Stimulated activated CD4-positive, alpha-beta T cell treated with anti-CD3 and anti-CD28 coated beads, Interleukin-1b, Interleukin-23, amount 100 ng/mL, for 4 hours (primary cell): ENCODE measurements at regions not wholly inside any gene's neighbourhood (a gene's known extent, or its start where the extent isn't known, plus 50 kb on each side); places are given as distances from the start of the nearest gene placed in this dataset.
"Not testable (repeated sequence)": the region's sequence is repeated elsewhere in the genome, so short reads cannot be mapped to it uniquely, and the experiment has no call there.

Experiments
- DNase-seq, 2 donors: peaks; one replicate each; pipeline ENCODE4 v3.0.0-alpha.2; 2020; ENCODE audit warnings: low read depth in 2 of 2

DNA sequence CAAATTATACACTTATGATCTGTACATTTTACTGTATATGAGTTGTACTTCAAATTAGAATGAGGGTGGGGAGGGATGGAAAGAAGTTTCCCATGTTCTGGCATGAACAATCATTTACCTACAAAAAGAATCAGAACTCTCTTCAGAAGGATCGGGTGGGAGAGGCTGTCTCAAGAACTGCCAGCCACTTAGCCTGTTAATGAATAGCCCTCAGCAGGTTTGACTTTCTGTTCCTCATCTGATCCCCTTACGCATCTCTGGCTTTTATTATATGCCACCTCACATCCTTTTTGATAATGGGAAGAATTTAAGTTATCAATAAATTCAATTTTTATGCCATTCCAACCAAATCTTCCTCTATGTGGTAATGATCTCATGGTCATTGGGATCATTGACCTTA, 168.3 kb upstream of the TGFBR2 start:
- DNase-seq = no peak

DNA sequence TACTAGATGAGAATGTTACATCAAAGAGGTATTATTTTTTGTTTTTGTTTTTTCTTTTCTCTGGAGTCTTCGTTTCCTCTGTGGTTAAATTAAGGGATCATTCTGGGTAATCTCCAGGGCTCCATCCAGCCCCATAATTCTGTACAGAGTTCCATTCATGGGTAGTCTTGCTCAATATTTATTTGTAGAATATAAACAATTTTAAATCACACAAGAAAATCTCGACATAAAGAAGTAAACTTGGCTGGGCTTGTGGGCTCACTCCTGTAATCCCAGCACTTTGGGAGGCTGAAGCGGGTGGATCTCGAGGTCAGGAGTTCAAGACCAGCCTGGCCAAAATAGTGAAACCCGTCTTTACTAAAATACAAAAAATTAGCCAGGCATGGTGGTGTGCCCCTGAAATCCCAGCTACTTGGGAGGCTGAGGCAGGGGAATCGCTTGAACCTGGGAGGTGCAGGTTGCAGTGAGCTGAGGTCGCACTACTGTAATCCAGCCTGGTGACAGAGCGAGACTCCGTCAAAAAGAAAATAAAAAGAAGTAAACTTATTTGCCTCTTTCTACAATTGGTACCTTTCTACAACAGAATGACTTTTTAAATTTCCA, 166.8 kb upstream of the TGFBR2 start:
- no peak for DNase-seq

DNA sequence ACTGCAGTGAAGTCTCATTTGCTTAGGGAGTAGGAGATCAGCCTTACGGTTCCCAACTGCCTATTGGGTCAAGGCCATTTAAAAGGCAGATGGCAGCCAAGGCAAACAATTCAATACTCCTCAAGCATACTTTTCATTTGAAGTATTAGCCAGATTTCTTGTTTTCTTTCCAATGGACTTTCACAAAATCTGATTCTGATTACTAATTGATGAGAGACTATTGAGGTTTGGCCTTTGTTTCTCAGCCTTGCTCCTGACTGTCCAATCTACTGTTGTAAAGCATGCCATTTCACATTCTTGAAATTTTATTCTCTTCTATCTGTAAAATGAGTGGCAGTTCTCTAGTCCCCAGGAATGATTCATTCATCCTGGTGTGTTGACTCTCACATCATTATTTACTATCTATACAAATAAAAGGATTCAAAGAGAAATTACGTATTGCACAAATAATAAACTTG, 166.2 kb upstream of the TGFBR2 start:
- DNase-seq = no peak

DNA sequence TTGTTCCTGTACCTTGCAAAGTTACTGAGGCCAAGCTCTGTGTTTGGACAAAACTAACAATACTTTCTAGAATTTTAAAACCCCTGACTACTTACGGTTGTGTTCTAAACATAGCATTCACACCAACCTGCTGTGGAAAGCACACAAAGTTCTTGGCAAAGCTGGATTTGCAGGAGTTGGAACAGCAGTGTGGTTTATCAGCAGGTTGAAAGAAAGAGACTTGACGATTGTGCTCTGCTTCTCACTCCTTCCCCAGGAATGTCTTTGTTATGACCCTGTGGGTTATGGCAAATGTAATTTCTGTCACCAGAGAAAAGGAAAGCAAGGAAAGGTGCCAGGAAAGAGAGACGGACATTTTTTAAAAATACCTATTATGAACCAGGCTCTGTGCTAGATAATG, 165.5 kb upstream of the TGFBR2 start:
- no peak for DNase-seq

DNA sequence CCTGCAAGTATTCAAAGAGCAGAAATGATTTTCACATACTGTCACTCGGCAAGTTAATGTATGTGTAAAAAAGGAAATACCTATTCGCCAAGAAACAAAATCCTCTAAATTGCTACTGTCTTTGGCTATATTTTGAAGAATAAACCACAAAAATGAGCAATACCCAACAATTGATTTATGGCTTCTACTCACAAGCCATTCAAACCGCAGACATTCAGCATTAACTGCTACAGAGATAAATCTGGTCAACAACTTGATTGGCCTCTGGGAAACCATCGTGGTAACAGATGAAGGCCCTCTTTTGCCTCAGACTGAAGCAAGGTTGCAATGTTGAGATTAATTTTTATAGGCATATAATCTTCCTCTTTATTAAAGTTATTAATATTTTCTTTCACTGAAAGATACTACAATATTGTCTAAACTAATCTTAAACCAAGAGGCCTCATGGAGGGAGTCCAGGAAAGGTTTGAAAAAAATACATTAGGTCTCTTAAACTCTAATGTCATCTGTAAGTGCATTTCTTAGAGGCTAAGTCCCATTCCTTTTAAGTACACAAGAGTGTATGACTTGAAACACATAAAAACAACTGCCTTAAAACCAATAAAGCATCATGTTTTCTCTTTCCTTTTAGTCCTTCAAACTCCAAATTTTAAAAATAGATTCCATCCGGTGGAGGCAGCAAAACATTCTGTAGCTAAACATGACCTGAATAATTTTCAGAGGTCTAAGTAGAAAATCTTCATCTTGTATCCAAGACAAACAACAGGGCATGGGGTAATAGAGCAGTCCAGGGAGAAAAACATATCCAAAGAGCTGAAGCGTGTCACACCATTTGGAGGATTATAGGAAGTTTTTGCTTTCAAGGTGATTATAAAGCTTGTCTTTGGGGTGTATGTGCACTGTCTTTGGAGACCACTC, 162.4 kb upstream of the TGFBR2 start:
- DNase-seq = no peak

DNA sequence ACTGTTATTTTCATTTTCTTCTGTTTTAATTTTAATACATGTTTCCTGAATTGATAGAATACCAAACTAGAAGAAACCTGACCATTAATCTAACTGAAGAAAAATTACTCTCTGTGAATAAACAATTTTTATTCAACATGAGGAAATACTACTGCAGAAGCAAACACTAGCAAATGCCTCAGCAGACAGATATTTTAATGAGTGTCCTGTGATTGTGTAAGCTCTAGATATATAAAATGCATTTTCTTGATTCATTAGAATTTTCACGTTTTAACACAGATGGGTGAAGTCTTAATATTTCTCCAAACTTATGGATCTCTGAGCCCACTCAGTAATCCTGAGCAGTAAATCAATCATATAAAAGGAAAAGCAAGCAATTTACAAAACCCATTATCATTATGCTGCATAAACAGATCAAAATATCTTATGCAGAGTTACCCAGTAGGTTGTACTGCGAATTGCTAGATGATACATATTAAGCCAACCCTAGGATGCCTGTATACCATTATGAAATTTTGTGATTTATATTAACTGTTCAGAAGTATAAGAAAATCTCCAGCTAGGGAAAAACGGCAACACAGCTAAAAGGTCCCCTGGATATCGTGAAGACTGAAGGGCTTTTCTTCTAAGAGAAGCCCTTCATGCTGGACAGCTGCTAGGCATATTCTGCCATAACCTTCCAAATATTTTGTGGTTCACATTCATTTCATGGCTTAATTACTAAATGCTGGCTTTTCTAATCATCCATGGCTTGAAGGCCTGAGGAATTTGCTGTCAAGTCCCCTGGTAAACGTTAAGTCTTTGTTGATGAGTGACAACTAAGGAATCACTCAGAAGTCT, 157.7 kb upstream of the TGFBR2 start:
- DNase-seq = no peak

DNA sequence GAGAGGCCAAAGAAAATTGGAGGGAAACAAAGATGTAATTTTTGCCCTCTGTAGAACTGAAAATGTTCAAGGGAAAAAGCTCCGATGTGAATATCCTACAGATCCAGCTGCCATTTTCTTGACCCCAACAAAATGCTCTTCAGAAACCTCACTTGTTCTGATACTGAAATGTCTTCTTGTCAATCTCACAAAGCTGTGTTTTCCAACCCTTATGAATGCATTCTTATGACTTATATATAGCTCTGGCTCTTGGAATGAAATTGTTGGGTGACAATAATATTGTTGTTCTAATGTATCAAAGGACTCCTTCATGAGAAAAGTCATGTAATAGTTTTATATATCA, 157.1 kb upstream of the TGFBR2 start:
- no peak for DNase-seq

DNA sequence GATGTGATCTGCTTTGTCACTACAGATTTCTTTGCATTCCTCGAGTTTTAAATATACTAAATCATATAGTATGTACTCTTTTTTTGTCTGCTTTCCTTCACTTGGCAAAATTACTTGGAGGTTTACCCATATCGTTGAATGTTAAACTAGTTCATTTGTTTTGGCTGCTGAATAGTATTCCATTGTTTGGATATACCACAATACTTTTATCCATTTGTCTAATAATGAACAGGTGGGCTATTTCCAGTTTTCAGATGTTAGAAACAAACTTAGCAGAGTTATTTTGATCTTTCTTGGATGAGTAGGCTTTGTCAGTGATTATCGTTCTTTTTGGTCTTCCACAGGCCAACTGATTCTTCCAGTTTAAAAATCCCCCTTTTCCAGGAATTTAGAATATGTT, 154.0 kb upstream of the TGFBR2 start:
- no peak for DNase-seq

DNA sequence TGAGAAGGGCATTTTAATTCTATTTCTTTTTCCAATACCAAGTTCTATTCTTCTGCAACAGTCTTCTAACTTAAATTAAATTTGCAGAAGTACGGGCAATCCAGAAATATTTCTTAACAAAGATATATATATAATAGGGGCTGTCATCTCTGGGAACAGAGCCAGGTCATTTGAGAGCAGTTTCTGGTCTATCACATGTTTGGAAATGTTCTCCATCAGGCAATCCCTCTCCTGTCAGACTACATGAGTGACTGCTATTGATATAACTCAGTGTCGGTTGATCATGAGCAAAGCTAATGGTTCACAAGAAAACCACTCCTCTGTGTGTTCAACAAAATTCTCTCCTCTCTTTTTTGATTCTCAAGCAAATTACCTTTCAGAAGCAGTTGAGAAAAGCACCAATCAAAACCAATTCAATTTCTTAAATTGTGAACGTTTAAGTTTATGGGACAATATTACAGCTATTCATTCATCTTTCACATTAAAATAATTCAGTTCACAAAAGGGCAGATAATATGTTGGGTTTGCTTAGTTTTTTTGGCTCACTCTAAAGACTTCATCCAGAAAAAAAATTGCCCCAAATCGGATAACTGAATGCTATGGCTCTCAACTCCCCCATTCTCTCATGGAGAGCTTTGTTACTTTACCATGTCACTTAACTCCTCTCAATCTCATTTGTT, 152.9 kb upstream of the TGFBR2 start:
- DNase-seq = no peak

DNA sequence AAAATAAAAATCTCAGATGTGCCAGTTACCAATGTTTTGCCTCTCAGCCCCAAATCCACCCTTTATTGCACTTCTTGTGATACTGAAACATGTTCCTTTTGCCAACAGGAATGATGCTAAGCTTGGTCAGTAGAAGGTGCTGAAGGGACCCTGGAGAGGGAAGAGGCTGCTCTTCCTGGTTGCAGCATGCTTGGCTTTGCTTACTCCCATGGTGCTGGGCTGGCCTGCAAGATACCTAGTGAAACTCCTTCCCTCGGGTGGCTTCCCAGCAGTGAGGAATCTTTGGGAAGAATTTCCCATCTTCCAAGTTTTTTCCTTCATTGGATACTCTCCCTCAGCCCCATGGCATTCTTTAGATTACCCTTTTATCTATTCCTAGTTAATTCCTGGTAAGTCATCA, 151.8 kb upstream of the TGFBR2 start:
- DNase-seq = no peak

DNA sequence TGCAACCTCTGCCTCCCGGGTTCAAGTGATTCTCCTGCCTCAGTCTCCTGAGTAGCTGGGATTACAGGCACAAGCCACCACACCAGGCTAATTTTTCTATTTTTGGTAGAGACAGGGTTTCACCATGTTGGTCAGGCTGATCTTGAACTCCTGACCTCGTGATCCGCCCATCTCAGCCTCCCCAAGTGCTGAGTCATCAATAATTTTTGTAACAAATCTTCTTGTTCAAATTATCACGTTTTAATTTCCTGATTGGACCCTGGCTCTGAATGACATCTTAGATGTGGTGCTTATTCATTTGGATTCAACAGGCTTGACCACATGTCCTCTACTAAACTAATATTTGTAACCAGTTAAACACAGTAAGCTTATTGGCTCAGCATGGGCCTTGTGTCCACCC, 151.3 kb upstream of the TGFBR2 start:
- DNase-seq = not testable (repeated sequence)

DNA sequence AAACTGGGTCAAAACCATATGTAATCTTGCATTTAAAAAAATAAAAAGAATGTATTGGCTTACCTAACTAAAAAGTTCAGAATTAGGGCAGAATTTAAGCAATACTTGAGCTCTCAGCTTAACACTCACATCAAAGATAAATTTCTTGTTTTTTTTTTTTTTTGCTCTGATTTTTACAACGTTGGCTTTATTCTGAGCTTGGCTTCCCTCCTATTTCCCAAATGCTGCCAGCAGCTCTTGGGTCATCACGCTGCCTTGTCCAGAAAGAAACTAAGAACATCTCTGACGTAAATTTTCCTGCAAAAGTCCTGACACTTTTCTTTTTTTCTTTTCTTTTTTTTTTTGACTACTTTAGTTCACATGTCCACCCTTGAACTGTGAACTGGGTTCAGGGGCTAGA, 150.6 kb upstream of the TGFBR2 start:
- DNase-seq = no peak

DNA sequence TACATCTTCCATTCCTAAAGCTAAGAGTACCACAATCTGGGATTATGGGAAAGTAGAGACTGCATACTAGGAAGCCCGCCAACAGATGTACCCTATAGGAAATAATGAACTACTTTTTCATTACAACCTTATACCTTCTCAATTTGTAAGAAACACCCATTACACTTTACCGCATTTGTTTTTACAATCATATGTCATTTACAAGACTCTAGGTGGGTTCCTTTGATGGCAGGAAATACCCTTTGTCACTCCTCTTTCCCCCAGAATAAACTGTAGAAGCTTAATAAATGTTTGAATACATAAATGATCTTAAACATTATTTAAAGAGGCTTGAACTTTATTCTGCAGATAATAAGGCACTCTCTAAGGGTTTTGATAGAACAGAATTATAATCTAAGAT, 150.1 kb upstream of the TGFBR2 start:
- no peak for DNase-seq

DNA sequence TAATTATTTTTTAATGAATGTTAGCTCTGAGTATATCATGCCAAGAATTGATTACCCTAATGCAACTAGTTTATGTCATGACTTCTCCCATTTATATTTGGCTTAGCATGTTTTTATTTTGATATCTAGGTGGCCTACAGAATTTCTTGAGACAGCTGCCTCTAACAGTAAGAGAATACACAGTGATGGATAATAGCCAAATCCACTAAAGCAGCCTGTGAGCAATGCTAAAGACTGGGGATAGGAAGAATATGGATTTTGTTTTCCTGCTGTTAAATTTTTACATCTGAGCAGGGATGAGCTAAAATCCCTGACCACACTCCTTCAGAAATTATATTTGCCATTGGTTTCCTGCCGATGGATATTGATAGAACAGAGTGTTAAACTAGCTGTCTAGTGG, 149.3 kb upstream of the TGFBR2 start:
- DNase-seq = no peak

DNA sequence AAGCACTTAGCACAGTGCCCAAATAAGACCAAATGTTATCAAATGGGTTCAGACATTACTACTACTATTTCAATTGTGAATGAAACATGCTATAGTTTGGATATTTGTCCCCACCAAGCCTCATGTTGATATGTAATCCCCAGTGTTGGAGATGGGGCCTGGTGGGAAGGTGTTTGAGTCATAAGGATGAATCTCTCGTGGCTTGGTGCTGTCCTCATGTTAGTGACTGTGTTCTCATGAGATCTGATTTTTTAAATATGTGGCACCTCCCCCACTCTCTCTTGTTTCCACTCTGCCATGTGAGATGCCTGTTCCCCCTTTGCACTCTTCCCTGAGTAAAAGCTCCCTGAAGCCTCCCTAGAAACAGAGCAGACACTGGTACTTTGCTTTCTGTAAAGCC, 148.7 kb upstream of the TGFBR2 start:
- DNase-seq = no peak

DNA sequence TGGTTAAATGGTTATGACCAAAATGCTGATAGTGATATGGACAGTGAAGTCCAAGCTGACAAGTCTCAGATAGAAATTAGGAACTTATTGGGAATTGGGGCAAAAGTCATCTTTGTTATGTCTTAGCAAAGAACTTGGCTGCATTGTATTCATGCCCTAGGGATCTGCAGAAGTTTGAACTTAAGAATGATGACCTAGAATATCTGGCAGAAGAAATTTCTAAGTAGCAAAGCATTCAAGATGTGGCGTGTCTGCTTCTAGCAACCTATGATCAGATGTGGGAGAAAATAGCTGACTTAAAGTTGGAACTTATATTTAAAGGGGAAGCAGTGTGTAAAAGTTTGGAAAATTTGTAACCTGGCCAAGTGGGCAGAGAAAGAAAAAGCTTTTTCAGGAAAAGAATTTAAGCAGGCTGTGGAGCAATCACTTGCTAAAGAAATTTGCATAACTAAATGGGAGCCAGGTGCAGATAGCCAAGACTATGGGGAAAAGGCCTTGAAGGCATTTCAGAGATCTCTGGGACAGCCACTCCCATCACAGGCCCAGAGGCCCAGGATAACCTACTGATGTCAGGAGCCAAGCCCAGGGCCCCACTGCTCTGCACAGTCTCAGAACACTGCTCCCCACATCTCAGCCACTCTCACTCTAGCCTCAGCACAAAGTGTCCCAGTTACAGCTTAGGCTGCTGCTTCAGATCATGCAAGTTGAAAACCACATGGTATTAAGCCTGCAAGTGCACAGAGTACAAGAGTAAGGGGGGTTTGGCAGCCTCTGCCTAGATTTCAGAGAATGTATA, 147.8 kb upstream of the TGFBR2 start:
- DNase-seq = no peak

DNA sequence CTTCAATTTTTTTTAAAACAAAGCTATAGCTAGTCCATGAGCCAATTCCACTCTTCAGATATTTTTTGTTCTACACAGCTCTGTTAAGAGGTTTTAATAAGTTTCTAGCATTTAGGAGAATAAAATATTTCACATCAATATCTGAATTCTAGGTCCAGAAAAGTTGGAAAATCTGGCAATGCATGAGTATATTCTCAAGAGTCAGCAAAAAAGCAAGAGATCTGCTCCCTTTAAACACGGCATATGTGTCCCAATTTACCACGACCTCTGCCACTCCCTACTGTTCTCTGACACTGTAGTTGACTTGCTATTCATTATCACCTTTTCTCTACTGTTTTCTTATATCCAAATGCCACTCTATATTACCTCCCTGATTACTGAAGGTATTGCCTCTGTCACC, 145.1 kb upstream of the TGFBR2 start:
- DNase-seq = no peak

DNA sequence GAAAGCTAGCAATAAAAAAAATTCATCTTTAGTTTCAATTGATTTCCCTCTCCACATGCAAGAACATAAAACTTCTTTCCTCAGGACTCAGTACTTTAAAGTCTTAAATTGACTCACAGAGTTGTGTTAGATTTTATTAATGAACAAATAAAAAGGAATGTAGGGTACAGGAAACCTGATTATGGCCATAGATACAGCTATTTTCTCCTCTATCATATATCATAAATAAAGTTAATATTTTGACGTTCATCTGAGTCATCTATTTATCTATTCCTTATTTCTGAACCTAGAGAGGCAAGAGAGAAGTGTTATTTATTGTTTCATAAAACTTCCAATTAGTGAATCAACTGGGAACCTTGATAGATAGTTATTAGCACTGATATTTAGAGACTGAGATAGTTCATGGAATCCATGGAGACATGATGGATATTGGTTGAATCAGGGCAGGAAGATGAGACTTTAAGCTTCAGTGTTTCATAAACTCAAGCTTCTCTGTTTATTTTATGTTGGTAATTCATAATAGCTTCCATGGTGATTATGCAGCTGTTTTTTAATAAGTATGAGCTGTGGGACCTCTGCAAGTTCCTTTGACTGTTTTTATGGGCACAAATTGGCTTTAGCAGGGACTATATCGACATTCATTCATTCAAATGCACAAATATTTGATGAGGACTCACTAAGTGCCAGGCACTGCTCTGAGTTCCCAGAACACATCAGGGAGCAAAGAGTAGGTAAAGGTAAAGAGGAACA, 143.5 kb upstream of the TGFBR2 start:
- DNase-seq = no peak

DNA sequence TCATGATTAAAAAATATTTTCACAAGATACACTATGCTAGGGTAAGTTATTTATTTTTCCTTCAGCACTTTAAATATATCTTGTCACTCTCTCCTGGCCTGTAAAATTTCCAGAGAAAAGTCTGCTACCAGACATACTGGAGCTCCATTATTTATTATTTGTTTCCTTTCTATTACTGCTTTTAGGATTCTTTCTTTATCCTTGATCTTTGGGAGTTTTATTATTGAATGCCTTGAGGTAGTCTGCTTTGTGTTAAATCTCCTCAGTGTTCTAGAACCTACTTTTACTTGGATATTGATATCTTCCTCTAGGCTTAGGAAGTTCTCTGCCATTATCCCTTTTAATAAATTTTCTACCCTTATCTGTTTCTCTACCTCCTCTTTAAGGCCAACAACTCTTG, 142.0 kb upstream of the TGFBR2 start:
- no peak for DNase-seq

DNA sequence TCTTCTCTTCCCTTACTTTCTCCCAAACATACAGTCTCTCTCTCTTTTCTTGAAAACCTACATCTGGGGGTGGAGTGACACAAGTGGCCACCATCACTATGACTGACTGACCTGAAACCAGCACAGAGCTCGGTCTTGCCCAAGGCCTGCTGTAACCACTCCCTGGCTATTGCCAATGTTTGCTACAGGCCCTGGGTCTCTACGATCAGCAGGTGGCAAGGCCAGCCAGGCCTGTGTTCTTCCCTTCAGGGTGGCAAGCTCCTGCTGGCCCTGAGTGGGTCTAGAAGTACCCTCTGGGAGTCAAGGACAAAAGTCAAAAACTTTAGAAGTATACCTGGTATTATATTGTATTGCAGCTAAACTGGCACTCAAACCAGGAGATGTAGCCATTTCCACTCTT, 140.9 kb upstream of the TGFBR2 start:
- DNase-seq = no peak
